Stromal cell of bone marrow (primary cell): ENCODE measurements at regions not wholly inside any gene's neighbourhood (a gene's known extent, or its start where the extent isn't known, plus 50 kb on each side); places are given as distances from the start of the nearest gene placed in this dataset.
"Not testable (repeated sequence)": the region's sequence is repeated elsewhere in the genome, so short reads cannot be mapped to it uniquely, and the experiment has no call there.

ENCODE experiments used
- DNase-seq: peaks from one replicate; pipeline ENCODE4 v3.0.0-alpha.2; 2012; ENCODE audit warnings: low read depth

DNA sequence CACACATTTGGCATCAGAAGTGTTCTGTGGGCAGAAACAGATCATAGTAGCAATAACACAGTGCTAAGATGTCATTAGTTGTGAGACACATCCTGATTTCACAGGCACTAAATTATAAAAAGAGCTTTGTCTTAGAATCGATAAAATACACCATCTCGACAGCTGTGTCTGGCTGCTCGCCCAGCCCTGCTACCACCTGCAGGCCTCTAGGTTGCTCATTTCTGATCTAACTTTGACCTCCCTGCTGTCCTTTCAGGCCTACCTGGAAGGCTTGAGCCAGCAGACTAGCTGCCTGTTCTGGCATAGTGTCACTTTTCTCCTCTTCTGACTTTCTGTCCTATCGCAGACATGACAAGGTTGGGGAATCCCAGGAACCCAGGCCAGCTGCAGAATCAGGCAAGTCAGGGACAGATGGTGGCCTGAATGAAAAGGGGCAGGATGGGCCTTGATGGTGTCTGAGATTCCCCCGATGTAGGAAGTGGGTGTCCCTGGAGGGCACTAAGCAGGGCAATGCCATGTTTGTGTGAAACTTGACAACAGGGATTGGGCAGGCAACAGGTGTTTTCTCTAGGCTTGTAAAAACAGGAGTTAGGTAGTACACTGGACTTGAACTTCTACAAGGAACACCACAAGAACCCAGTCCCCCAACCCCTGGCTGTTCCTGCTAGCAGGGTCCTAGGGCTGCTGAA lies 66.6 kb upstream of the RHOU start:
- DNase-seq: no peak

DNA sequence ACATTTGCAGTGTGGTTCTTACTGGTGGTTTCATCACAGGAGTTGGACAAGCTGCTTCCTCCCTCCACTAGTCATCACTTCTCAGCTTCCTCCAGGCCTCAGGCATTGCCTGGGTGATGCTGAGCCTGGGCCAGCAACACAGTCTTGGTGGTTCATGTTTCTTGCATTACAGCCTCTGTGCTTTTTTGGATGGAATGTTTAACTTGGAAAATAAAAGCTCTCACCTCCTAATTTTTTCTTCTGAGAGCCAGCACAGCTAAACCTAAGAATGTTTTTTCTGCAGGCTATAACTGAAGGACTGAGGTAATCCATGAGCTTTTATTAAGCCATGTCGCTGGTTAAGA lies 66.1 kb upstream of the RHOU start:
- peak; percentile 37 for DNase-seq

- DNase-seq: not testable (repeated sequence)
Observed at GRCh38 chr1:228681076-228681565, 54.2 kb upstream of the RHOU start.

DNA sequence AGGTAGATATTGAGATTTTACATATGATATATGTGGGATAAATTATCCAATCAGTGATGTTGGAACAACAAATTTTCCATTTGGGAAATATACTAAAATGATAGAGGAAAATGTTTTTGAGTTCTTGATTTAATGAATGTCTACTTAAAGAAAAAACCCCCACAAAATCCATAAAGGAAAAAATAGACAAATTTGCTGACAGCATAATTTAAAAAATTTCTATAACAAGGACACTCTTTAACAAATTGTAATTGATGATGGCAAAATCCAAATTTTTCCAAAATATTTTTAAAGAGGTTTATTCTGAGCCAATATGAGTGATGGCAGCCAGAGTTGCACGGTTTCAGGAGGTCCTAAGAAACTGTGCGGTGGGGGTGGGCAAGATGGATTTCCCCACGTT lies 51.9 kb upstream of the RHOU start:
- no peak for DNase-seq

GRCh38 chr1:228684607-228685006 lies 50.7 kb upstream of the RHOU start:
- DNase-seq: no peak

DNA sequence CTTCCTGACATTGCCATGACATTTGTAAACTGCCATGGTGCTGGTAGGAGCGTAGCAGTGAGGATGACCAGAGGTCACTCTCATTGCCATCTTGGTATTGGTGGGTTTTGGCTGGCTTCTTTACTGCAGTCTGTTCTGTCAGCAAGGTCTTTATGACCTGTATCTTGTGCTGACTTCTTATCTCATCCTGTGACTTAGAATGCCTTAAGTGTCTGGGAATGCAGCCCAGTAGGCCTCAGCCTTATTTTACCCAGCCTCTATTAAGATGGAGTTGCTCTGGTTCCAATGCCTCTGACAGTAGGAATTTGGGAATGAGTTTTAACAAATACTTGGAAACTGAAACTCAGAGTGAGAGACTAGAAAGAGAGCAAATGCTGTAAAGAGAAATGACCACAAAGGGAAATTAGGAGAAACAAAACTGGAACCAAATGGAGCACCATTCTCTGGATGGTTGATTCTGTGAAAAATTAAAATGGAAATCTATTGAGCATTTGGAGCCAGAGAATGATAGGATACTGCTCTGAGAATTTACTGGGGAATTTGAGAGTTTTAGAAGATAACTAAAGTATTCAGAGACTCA lies 50.1 kb upstream of the RHOU start:
- no peak for DNase-seq
